PC-9 (cell line): ENCODE measurements at regions not wholly inside any gene's neighbourhood (a gene's known extent, or its start where the extent isn't known, plus 50 kb on each side); places are given as distances from the start of the nearest gene placed in this dataset.

Source experiments
- BruUV-seq: library from RNA; stranded (reverse); fragments of 400-500 nt; replicated peaks from 2 replicates; lab custom pipeline; 2021; lab: Mats Ljungman, UMichigan
- CTCF ChIA-PET: fragments of 300-600 bp; sonication (Branson Sonifier 250); formaldehyde crosslinking; loops from one replicate; lab custom pipeline; 2022; ENCODE audit warnings: antibody characterized with exemption; lab: Charles Lee
- POLR2A ChIA-PET: fragments of 300-600 bp; sonication (Branson Sonifier 250); formaldehyde crosslinking; loops from one replicate; lab custom pipeline; 2022; ENCODE audit warnings: antibody characterized with exemption; ENCODE audit not compliant: unreplicated experiment; lab: Charles Lee
- DNase-seq, 2 experiments: peaks; one replicate each; pipeline versions ENCODE4 v3.0.0 to v3.0.0-alpha.2; 2015 to 2022; ENCODE audit warnings: mixed read lengths in 1 of 2
- H2AFZ ChIP-seq: fragments of 200-600 bp; sonication (generic); 2 replicates; pipeline ENCODE4 v1.8.1; 2017; ENCODE audit warnings: antibody characterized with exemption
- H3F3A ChIP-seq: fragments of 200-600 bp; sonication (generic); 2 replicates; pipeline ENCODE4 v1.8.1; 2017; ENCODE audit warnings: antibody characterized with exemption, mild to moderate bottlenecking, low read depth; ENCODE audit not compliant: insufficient read depth
- H3K27ac ChIP-seq: fragments of 200-600 bp; sonication (generic); 2 replicates; pipeline ENCODE4 v1.6.1; 2016; ENCODE audit warnings: mixed run types
- H3K27me3 ChIP-seq: fragments of 200-600 bp; sonication (generic); 2 replicates; pipeline ENCODE4 v1.6.1; 2016; ENCODE audit warnings: low read depth, mixed run types; ENCODE audit not compliant: insufficient read depth
- H3K36me3 ChIP-seq: fragments of 200-600 bp; sonication (generic); 2 replicates; pipeline ENCODE4 v1.6.1; 2016; ENCODE audit warnings: low read depth, mixed run types
- H3K4me1 ChIP-seq: fragments of 200-600 bp; sonication (generic); replicated peaks from 2 replicates; pipeline ENCODE4 v1.6.1; 2016; ENCODE audit warnings: mixed run types; ENCODE audit not compliant: insufficient read depth
- H3K4me2 ChIP-seq: fragments of 200-600 bp; sonication (generic); 2 replicates; pipeline ENCODE4 v1.6.1; 2017; ENCODE audit warnings: mixed run types
- H3K4me3 ChIP-seq: fragments of 200-600 bp; sonication (generic); 2 replicates; pipeline ENCODE4 v1.6.1; 2016; ENCODE audit warnings: mixed run types
- H3K79me2 ChIP-seq: fragments of 200-600 bp; sonication (generic); 2 replicates; pipeline ENCODE4 v1.6.1; 2017; ENCODE audit warnings: low read depth, mixed run types
- H3K9me2 ChIP-seq: fragments of 200-600 bp; sonication (generic); 2 replicates; pipeline ENCODE4 v1.8.1; 2017; ENCODE audit warnings: mild to moderate bottlenecking; ENCODE audit not compliant: insufficient read depth
- H3K9me3 ChIP-seq: fragments of 200-600 bp; sonication (generic); 2 replicates; pipeline ENCODE4 v1.8.1; 2016; ENCODE audit warnings: low read depth; ENCODE audit not compliant: insufficient read depth
- H4K20me1 ChIP-seq: fragments of 200-600 bp; sonication (generic); 2 replicates; pipeline ENCODE4 v1.8.1; 2017; ENCODE audit not compliant: insufficient read depth
- CTCF ChIP-seq: fragments of 200-600 bp; sonication (generic); conservative IDR thresholded peaks from 2 replicates; pipeline ENCODE4 v1.6.1; 2017; ENCODE audit warnings: mixed run types, antibody characterized with exemption, mild to moderate bottlenecking, moderate library complexity
- EZH2 ChIP-seq: fragments of 200-600 bp; sonication (generic); IDR thresholded peaks from 2 replicates; pipeline ENCODE4 v1.8.0; 2017; ENCODE audit warnings: antibody characterized with exemption, low read depth
- intact Hi-C: fragments of 100-400 bp; cut with micrococcal nuclease; formaldehyde crosslinking; loops from one replicate; pipeline ENCODE4 v1.10.0; 2022; ENCODE audit not compliant: unreplicated experiment

GRCh38 chr2:106020821-106021661 is 173.1 kb downstream of the UXS1 start:
- Histone ChIP-seq H3K36me3 (no peaks in the 10 kb centered on the region), H3K4me2 (no peak overlapping the region), H3K27me3 (peaks cover 12% of the 10 kb centered on the region), H3K9me2 (no peaks in the 10 kb centered on the region), H3K4me3 (no peak overlapping the region), H2AFZ (no peak overlapping the region), H3F3A (no peaks in the 10 kb centered on the region), H3K9me3 (no peaks in the 10 kb centered on the region), H3K27ac (no peak overlapping the region), H3K79me2 (no peaks in the 10 kb centered on the region), H3K4me1 (no peaks in the 10 kb centered on the region), H4K20me1 (no peaks in the 10 kb centered on the region)
- TF ChIP-seq CTCF, result no peak
- TF ChIP-seq EZH2, result no peak
- no peak for DNase-seq
- CTCF ChIA-PET, result interaction anchor here (0.5 kb wide), 1 partner anchor 66 kb away, joined by 3 read pairs; no protein-coding TSS in a partner anchor
- intact Hi-C loops, result no loop called here
- POLR2A ChIA-PET, result no interaction called here
- BruUV-seq, result no TSS peak

GRCh38 chr2:106020032-106020431 is 174.1 kb downstream of the UXS1 start:
- Histone ChIP-seq H3K4me1 (no peaks in the 10 kb centered on the region), H3K4me2 (no peak overlapping the region), H3F3A (no peaks in the 10 kb centered on the region), H3K9me3 (no peaks in the 10 kb centered on the region), H3K27ac (no peak overlapping the region), H3K27me3 (peaks cover 13% of the 10 kb centered on the region), H3K9me2 (no peaks in the 10 kb centered on the region), H3K4me3 (no peak overlapping the region), H3K36me3 (no peaks in the 10 kb centered on the region), H4K20me1 (no peaks in the 10 kb centered on the region), H3K79me2 (no peaks in the 10 kb centered on the region), H2AFZ (no peak overlapping the region)
- POLR2A ChIA-PET, result no interaction called here
- intact Hi-C loops, result no loop called here
- no peak for DNase-seq
- no peak for TF ChIP-seq CTCF
- no peak for TF ChIP-seq EZH2
- CTCF ChIA-PET, result no interaction called here
- BruUV-seq, result no TSS peak

GRCh38 chr2:106018141-106018540 is 176.0 kb downstream of the UXS1 start:
- DNase-seq, result no peak
- Histone ChIP-seq H3K27ac (no peak overlapping the region), H2AFZ (no peak overlapping the region), H3F3A (no peaks in the 10 kb centered on the region), H3K9me3 (no peaks in the 10 kb centered on the region), H3K36me3 (no peaks in the 10 kb centered on the region), H4K20me1 (no peaks in the 10 kb centered on the region), H3K4me1 (no peaks in the 10 kb centered on the region), H3K27me3 (peaks cover 13% of the 10 kb centered on the region; the same call in 1 of the 2 replicates), H3K4me2 (no peak overlapping the region), H3K9me2 (no peaks in the 10 kb centered on the region), H3K79me2 (no peaks in the 10 kb centered on the region), H3K4me3 (no peak overlapping the region)
- ChIA-PET POLR2A (no interaction called here), CTCF (no interaction called here)
- TF ChIP-seq CTCF (no peak), EZH2 (no peak)
- intact Hi-C loops, result no loop called here
- BruUV-seq, result no TSS peak
